22Rv1 (cell line): ENCODE measurements at regions not wholly inside any gene's neighbourhood (a gene's known extent, or its start where the extent isn't known, plus 50 kb on each side); places are given as distances from the start of the nearest gene placed in this dataset.

Experiments used
- CTCF ChIP-seq: fragments of 450-650 bp; IDR thresholded peaks from 2 replicates; pipeline ENCODE4 v1.5.1; 2017; ENCODE audit warnings: mild to moderate bottlenecking
- ZFX ChIP-seq: fragments of 450-650 bp; IDR thresholded peaks from 2 replicates; pipeline ENCODE4 v1.6.1; 2017; ENCODE audit warnings: antibody characterized with exemption, borderline replicate concordance

DNA sequence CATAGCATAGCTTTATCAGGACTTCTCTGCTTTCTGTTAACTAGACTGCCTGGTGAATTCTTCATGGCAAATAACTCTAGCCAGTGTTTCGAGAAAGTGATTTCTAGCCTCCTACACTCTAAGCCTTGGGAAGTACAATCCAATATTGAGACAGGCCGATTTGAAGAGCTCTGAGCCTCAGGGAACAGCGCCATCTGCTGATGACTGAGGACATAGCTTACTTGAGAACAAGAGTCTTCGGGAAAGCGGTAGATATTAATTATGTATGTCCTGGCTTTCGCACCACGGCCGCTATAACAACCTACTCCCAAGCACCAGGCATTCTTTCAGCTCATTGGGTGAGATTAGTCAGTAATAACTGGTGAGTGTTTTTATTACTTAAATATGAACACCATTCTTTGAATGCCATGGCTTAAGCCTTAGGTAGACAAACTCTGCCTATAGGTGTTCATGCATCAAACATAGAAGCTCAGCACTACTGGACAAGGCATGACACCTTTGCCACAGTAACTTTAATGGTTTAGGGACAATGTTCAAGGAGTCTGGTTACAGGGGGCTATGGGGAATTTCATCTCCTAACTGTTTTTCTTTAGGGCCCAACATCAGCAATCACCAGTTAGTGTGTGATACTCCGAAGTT is 518.6 kb downstream of the BMP2 start:
- TF ChIP-seq CTCF (peak; percentile 94), ZFX (no peak)
